AG09319 (cell line): ENCODE measurements at regions not wholly inside any gene's neighbourhood (a gene's known extent, or its start where the extent isn't known, plus 50 kb on each side); places are given as distances from the start of the nearest gene placed in this dataset.

Source experiments
- DNase-seq: peaks from one replicate; pipeline ENCODE4 v3.0.0-alpha.2; 2010; ENCODE audit warnings: low read depth; ENCODE audit errors: extremely low read depth
- CTCF ChIP-seq: IDR thresholded peaks from 2 replicates; pipeline ENCODE4 v1.5.1; 2011; ENCODE audit warnings: low read depth, mild to moderate bottlenecking, inconsistent platforms, low read length, moderate library complexity

- no peak for DNase-seq
- no peak for TF ChIP-seq CTCF
These were observed 534.8 kb upstream of the LRRTM4 start for GRCh38 chr2:78056976-78057375.

GRCh38 chr2:78061301-78061700, 539.1 kb upstream of the LRRTM4 start:
- TF ChIP-seq CTCF, result no peak
- DNase-seq, result no peak

DNA sequence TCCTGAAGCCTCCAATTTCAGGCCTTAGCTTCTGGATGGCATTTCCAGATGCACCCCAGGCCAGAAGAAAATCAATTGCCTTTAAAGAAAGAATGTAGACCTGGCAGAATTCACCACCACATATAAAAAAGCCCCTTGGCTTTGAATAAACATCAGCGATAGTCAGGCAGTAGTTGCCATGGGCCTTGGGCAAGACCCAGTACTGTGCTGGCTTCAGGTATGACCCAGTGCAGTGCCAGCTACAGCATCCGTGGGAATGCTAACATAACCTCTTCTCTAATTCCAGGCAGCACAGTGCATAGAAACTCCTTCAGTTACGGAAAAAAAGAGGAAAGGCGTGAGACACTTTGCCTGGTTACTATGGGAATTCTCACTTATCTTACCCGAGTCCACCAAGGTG, 539.6 kb upstream of the LRRTM4 start:
- no peak for DNase-seq
- no peak for TF ChIP-seq CTCF

DNA sequence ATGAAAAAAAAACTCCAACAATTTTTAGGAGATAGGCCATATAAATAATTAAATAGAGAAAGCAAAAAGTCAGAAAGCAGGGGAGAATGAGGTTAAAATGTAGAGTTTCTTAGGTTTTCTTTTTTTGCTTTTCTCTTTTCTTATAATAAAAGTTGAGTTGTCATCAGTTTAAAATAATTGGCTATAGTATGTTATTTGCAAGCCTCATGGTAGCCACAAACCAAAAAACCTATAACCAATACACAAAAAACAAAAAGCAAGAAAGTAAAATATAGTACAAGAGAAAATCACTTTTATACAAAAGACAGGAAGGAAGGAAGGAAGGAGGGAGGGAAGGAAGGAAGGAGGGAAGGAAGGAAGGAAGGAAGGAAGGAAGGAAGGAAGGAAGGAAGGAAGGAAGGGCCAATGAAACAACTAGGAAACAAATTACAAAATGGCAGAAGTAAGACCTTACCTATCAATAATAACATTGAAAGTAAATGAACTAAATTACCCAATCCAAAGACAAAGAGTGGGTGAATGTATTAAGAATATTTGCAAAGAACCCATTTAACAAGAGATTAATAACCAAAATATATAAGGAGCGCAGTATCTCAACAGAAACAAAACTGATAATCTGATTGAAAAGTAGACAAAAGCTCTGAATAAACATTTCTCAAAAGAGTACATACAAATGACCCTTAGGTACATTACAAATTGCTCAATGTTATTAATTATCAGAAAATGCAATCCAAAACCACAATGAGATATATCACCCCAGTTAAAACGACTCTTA, 541.3 kb upstream of the LRRTM4 start:
- no peak for DNase-seq
- no peak for TF ChIP-seq CTCF

GRCh38 chr2:78065366-78065765, 543.2 kb upstream of the LRRTM4 start:
- no peak for DNase-seq
- TF ChIP-seq CTCF, result no peak

GRCh38 chr2:78068808-78069207, 546.6 kb upstream of the LRRTM4 start:
- no peak for DNase-seq
- no peak for TF ChIP-seq CTCF

- TF ChIP-seq CTCF, result no peak
- DNase-seq, result no peak
These were observed 548.5 kb upstream of the LRRTM4 start for GRCh38 chr2:78070693-78071092.
